ENCODE measurements at regions not wholly inside any gene's neighbourhood (a gene's known extent, or its start where the extent isn't known, plus 50 kb on each side); places are given as distances from the start of the nearest gene placed in this dataset.

DNA sequence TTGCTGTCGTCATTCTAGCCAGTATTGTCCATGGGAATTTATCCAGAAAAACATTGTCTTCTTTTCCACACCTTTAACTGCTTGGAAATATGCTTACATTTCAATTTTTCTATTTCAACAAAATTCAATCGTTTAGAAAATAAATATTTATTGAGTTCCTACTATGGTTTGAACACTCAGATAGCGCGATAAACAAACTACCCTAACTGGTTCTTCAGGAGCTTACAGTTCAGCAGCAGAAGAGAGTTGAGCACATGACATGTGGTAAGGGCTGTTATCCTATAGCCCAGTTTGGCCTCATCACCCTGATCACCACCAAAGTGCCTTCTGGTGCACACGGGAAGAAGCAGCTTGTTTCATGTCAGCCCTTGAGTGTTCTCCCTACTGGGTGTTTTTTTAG is 375.2 kb upstream of the SMIM21 start:
- no peaks in the 10 kb centered on the region for H3K36me3 Mint-ChIP-seq (ENCODE audit: low read depth)
- intact Hi-C loops (cut with micrococcal nuclease), result no loop called here
- H3K27ac Mint-ChIP-seq, result no peak overlapping the region

DNA sequence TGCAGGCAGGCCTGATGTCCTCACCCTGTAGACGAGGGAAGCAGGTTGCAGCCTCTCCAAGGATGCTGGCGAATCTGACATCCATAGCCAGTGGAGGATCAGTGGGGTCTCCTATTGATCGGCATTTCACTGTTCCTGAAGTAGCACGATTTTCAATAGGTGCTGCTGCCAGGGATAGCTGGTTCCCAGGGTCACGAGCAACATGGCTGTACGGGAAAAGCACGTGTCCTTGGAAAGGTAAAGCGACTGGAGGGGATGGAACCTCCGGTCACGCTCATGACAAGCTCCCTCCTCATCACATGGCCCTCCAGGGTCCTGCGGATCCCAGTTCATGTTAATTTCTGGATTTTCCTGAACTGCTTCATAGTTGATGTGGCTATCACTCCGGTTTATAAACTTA is 373.7 kb upstream of the SMIM21 start:
- DNase-seq, result no peak
- H3K36me3 Mint-ChIP-seq (ENCODE audit: low read depth), result no peaks in the 10 kb centered on the region
- peaks cover under 1% of the 10 kb centered on the region for H3K27me3 Mint-ChIP-seq
- H3K27ac Mint-ChIP-seq, result no peak overlapping the region
- no peaks in the 10 kb centered on the region for H3K9me3 Mint-ChIP-seq
- H3K4me1 Mint-ChIP-seq, result no peaks in the 10 kb centered on the region
- H3K4me3 Mint-ChIP-seq, result no peak overlapping the region
- intact Hi-C loops (cut with micrococcal nuclease), result no loop called here

More for the DNA sequence above, 375.2 kb upstream of the SMIM21 start:
- no peak overlapping the region for H3K4me3 Mint-ChIP-seq
- DNase-seq, result no peak
- peaks cover 2% of the 10 kb centered on the region for H3K27me3 Mint-ChIP-seq
- no peaks in the 10 kb centered on the region for H3K4me1 Mint-ChIP-seq
- no peaks in the 10 kb centered on the region for H3K9me3 Mint-ChIP-seq

DNA sequence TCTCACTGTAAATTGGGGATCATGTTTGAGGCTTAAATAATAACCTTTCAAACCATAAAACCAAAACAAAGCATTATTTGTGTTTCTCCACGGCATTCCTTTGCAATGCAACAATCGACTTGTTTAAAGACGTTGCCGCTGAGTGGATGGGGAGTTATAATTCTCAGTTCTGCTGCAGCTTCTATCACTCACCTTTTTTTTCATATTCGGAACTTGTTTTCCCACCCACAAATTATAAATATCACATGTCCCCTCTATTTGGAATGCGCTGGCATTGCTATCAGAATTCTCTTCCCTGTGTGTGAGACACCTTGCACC is 372.8 kb upstream of the SMIM21 start:
- Mint-ChIP-seq H3K4me1 (no peaks in the 10 kb centered on the region), H3K36me3 (ENCODE audit: low read depth) (no peaks in the 10 kb centered on the region), H3K27me3 (no peaks in the 10 kb centered on the region), H3K9me3 (no peaks in the 10 kb centered on the region), H3K4me3 (no peak overlapping the region), H3K27ac (no peak overlapping the region)
- intact Hi-C loops (cut with micrococcal nuclease), result no loop called here
- DNase-seq, result no peak

DNA sequence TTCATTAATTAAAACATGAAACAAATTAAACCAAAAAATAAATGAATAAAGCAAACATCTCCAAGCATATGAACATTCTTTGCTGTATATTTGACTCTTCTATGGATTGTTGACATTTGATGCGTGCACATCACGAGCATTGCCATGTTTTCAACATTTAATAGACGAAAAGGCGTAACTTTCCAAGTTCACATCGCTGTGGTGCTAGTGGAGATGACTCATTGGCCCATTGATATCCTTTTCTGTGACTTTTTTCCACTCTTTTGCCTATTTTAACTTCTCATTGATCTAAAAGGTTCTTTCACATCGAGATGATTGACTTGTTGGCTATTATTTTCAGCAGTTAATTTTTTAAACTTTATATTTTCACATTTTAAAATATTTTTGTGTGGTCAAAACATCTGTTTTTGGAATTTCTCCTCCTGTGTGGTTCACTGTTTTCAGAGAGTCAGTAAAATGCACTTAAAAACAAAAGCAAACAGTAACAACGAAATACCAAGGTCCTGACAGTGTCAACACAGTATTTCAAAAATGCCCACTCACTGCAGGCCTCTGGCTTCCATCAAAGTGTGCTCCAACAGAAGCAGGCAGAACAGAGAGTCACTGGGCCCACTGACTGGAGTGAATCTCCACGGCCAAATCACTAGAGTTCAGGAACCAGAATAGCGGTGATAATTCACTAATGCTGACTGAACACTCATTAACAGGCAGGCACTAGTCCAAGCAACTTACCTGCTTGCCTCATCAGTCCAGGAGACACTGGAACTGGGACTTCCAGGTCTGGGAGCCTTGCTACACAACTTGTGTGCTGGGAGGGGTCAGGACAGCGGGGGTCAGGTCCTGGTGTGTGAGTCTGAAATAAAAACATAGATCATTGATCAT is 372.2 kb upstream of the SMIM21 start:
- Mint-ChIP-seq H3K4me3 (no peak overlapping the region), H3K27ac (no peak overlapping the region), H3K4me1 (no peaks in the 10 kb centered on the region), H3K36me3 (ENCODE audit: low read depth) (no peaks in the 10 kb centered on the region), H3K27me3 (no peaks in the 10 kb centered on the region), H3K9me3 (no peaks in the 10 kb centered on the region)
- intact Hi-C loops (cut with micrococcal nuclease), result no loop called here
- no peak for DNase-seq

DNA sequence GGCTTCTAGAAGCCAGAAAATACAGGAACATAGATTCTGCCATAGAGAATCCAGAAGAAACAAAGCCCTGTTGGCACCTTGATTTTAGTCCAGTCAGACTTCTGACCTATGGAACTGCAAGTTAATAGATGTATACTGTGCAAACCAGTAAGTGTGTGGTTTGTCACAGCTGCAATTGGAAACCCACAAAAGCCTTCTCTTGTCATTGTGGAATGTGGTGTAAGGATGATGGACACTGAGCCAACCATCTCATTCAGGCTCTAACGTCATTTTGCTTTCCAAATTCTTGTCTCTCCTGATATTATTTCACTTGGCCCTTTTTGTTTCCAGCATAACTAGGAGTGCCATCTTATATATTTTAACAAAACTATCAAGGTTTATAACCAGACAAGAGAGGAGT is 369.5 kb upstream of the SMIM21 start:
- Mint-ChIP-seq H3K4me1 (no peaks in the 10 kb centered on the region), H3K4me3 (no peak overlapping the region), H3K9me3 (no peaks in the 10 kb centered on the region), H3K27ac (no peak overlapping the region), H3K36me3 (ENCODE audit: low read depth) (no peaks in the 10 kb centered on the region), H3K27me3 (no peaks in the 10 kb centered on the region)
- intact Hi-C loops (cut with micrococcal nuclease), result no loop called here
- DNase-seq, result no peak

DNA sequence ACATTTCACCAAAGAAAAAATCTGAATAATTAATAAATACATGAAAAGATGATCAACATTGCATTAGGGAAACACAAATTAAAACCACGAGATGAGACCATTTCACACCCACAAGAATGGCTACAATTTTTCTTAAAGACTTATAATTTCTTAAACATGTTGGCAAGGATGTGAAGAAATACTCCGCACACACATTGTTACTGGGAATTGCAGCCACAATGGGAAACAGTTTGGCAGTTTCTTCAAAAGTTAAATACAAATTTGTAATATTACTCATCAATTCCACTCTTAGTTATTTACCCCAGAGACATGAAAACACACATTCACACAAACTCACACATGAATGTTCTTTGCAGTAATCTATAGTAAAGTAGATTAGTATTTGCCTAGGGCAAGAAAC is 363.3 kb upstream of the SMIM21 start:
- H3K9me3 Mint-ChIP-seq, result no peaks in the 10 kb centered on the region
- H3K4me1 Mint-ChIP-seq, result no peaks in the 10 kb centered on the region
- H3K27ac Mint-ChIP-seq, result no peak overlapping the region
- no peak for DNase-seq
- H3K4me3 Mint-ChIP-seq, result no peak overlapping the region
- no peaks in the 10 kb centered on the region for H3K27me3 Mint-ChIP-seq
- H3K36me3 Mint-ChIP-seq (ENCODE audit: low read depth), result no peaks in the 10 kb centered on the region
- intact Hi-C loops (cut with micrococcal nuclease), result no loop called here

DNA sequence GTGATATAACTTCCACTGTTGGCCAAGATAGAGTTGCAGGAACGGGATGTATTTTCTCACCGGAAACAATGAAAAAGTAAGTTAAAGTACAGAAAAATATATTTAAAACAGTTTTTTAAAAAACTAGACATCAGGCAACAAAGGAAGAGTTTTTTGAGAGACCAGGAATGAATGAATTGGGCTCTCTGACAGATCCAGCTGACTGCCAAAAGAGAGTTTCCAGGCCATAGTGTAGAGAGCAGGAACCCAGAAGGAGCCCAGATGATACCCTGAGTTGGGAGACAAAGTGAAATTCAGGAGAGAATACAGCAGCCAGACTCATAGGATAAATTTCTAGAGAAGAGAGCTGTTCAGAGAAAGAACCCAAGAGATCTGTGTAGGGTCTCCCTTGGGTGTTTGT is 362.6 kb upstream of the SMIM21 start:
- H3K4me3 Mint-ChIP-seq, result no peak overlapping the region
- peaks cover 2% of the 10 kb centered on the region for H3K27me3 Mint-ChIP-seq
- H3K9me3 Mint-ChIP-seq, result no peaks in the 10 kb centered on the region
- DNase-seq, result no peak
- H3K36me3 Mint-ChIP-seq (ENCODE audit: low read depth), result no peaks in the 10 kb centered on the region
- intact Hi-C loops (cut with micrococcal nuclease), result no loop called here
- H3K27ac Mint-ChIP-seq, result no peak overlapping the region
- H3K4me1 Mint-ChIP-seq, result no peaks in the 10 kb centered on the region

DNA sequence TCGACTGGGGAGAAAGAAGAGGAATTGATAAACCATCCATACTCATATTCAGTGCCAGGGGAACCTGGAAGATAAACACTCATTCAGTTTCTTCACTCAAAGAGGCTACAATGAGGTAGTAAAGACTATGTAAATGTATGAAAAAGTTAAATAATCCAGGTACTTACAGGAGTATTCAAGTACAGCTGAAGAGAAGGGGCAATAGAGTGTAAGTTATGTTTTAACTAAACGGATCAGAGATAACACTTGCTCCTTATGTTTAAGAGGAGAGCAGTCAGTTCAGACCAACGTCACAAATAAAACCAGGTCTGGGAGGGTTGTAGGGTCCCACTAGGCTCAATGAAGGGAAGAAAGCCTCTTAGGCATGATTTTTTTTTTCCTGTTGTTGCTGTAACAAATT is 358.3 kb upstream of the SMIM21 start:
- intact Hi-C loops (cut with micrococcal nuclease), result no loop called here
- Mint-ChIP-seq H3K27me3 (peaks cover 2% of the 10 kb centered on the region), H3K27ac (no peak overlapping the region), H3K4me1 (no peaks in the 10 kb centered on the region), H3K9me3 (no peaks in the 10 kb centered on the region), H3K36me3 (ENCODE audit: low read depth) (no peaks in the 10 kb centered on the region), H3K4me3 (no peak overlapping the region)
- DNase-seq, result no peak

DNA sequence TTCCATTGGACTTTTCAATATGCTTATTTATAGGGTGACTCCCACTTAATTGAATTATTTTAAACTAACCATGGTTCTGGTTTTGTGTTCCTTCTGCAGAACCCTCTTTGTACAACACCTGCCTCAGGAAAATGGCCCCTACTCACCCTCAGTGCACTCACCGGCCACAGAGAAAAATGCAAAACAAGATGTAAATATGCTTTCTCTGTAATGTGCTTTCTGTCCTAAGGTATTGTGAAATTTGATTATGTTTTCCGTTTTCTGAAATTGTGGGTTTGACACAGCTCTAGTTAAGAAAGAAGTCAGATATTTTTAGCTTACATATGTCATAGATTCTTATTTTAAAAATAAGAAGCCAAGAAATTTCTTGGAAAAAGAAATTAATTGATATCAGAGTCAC is 357.7 kb upstream of the SMIM21 start:
- Mint-ChIP-seq H3K4me3 (no peak overlapping the region), H3K27ac (no peak overlapping the region), H3K27me3 (peaks cover 2% of the 10 kb centered on the region), H3K36me3 (ENCODE audit: low read depth) (no peaks in the 10 kb centered on the region), H3K4me1 (no peaks in the 10 kb centered on the region), H3K9me3 (no peaks in the 10 kb centered on the region)
- DNase-seq, result no peak
- intact Hi-C loops (cut with micrococcal nuclease), result no loop called here

DNA sequence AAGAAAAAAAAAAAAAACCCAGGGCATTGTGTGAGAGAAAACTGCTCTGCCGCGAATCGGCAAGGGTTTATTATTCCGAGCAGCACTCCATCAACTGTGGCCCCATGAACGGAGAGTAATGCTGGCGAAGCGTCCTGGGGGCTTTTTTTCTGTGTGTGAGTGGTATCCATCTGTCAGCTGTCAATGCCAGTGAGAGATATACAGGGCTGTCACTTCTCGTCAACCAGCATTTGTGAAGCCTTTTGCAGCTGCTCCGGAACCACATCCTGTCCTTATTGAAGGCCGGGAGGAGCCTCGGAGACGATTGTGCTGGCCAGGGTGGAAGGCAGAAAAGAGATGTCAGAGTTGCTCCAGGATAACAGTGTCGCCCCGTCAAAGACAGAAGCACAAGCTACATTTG is 356.9 kb upstream of the SMIM21 start:
- H3K4me3 Mint-ChIP-seq, result no peak overlapping the region
- no peak for DNase-seq
- no peaks in the 10 kb centered on the region for H3K9me3 Mint-ChIP-seq
- H3K27ac Mint-ChIP-seq, result no peak overlapping the region
- H3K4me1 Mint-ChIP-seq, result no peaks in the 10 kb centered on the region
- H3K27me3 Mint-ChIP-seq, result peaks cover 2% of the 10 kb centered on the region
- H3K36me3 Mint-ChIP-seq (ENCODE audit: low read depth), result no peaks in the 10 kb centered on the region
- intact Hi-C loops (cut with micrococcal nuclease), result no loop called here

DNA sequence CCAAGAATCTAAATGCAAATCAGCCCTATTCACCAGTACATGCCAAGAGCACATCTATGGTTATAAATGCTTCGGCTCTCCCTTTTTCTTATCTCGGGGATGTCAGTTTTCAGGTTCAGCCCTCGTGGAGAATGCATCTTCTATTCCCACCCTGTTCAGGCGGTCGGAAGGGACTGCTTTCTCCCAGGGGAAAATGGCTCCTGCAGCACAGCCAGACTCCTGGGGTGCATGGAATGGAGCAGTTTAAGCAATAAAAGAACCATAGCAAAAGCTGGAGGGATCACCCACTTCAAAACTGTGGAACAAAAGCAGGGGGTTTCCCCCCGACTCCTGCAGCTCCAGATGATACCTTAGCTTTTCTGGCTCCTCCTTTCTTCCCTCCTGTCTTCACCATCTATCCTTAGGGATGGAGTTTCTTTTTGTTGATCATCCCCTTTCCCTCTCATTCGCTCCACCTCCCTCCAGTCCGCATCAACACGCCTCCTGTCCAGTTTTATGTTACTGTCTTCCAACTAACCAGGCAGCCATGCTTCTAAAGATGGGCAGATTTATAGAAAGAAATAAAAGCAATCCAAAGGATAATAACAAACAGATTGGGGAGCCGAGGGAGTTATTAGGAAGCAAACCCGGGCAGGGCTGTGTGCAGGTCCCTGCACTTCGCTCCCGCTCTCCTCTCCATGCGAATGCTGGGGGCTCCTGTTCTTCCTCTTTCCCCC is 356.2 kb upstream of the SMIM21 start:
- H3K9me3 Mint-ChIP-seq, result no peaks in the 10 kb centered on the region
- no peaks in the 10 kb centered on the region for H3K4me1 Mint-ChIP-seq
- no peak for DNase-seq
- H3K27ac Mint-ChIP-seq, result no peak overlapping the region
- no peaks in the 10 kb centered on the region for H3K36me3 Mint-ChIP-seq (ENCODE audit: low read depth)
- intact Hi-C loops (cut with micrococcal nuclease), result no loop called here
- no peak overlapping the region for H3K4me3 Mint-ChIP-seq
- H3K27me3 Mint-ChIP-seq, result peaks cover 2% of the 10 kb centered on the region

DNA sequence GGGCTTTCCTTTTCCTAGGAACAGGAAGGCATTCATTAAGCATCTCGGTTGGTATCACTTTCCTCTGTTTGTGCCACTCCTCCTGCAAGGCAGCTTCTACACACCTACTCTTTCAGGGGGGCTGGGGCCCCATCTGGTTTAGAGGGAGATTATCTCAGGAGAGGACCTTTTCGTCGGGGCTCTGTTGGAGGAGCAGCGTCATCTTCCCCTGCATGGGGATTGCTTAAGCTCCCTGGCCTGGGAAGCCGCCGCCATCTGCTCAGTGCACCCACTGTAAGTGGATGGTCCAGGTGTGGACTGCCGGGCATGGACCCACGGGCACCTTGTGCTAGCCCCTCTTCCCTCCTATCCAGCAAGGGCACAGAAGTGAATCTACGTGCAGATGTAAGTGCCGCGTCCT is 355.3 kb upstream of the SMIM21 start:
- Mint-ChIP-seq H3K4me3 (no peak overlapping the region), H3K36me3 (ENCODE audit: low read depth) (no peaks in the 10 kb centered on the region), H3K27me3 (peaks cover 2% of the 10 kb centered on the region), H3K9me3 (no peaks in the 10 kb centered on the region), H3K4me1 (no peaks in the 10 kb centered on the region), H3K27ac (no peak overlapping the region)
- intact Hi-C loops (cut with micrococcal nuclease), result no loop called here
- DNase-seq, result no peak

DNA sequence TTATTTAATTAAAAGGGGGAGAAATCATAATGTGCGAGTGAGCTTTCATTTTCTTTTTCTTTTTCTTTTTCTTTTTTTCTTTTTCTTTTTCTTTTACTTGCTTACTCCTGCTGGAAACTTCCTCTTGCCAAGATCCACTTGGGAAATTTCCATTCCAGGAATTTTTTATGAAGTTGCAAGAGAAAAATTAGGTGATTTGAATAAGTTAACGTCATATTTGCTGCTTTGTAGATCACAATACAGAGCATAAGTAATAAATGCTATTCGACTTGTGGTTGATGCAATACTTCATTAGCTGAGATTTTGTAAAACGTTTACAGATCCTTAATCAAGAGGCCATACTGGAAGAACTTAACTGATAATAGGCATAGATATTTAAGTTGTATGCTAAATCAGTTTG is 354.7 kb upstream of the SMIM21 start:
- Mint-ChIP-seq H3K4me3 (no peak overlapping the region), H3K27me3 (peaks cover 2% of the 10 kb centered on the region), H3K36me3 (ENCODE audit: low read depth) (no peaks in the 10 kb centered on the region), H3K27ac (no peak overlapping the region), H3K9me3 (no peaks in the 10 kb centered on the region), H3K4me1 (no peaks in the 10 kb centered on the region)
- intact Hi-C loops (cut with micrococcal nuclease), result no loop called here
- DNase-seq, result no peak

DNA sequence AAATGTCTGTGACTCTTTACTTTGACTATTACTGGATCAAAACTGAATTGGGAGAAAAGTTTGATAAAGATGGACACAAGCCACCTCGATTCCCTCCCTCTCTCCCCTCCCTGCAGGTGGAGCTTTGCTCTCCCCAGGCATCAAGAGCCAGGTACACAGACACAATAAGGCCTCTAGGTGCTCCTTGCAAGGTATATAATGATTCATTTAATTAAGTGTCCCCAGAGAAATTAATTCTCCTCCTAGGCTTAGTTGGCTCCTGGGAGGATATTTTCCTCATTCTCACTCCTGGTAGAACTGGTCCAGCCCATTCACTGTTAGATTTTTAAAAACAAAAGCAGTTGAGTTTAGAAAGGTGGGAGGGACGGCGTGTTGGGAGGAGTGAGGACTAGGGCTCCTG is 352.4 kb upstream of the SMIM21 start:
- Mint-ChIP-seq H3K36me3 (ENCODE audit: low read depth) (no peaks in the 10 kb centered on the region), H3K27ac (no peak overlapping the region), H3K4me3 (no peak overlapping the region), H3K9me3 (no peaks in the 10 kb centered on the region), H3K27me3 (no peaks in the 10 kb centered on the region), H3K4me1 (no peaks in the 10 kb centered on the region)
- DNase-seq, result no peak
- intact Hi-C loops (cut with micrococcal nuclease), result no loop called here

DNA sequence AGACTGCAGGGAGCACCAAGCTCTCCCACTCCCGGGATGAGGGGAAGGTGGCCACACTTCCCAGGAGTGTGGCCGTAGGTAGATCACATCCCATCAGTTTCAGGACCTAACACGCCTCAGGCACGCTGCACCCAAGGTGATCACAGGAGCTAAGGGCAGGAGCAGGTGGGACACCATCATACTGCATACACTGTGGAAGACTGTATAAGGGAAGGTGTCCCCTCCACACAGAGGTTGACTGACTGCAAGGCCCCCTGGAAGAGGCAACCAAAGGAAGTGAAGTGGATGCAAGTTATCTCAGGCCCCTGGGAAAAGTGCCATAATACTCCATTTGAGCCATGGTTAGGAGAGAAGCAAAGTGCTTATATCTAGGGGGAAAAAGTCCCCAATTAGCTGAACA is 351.9 kb upstream of the SMIM21 start:
- H3K27me3 Mint-ChIP-seq, result no peaks in the 10 kb centered on the region
- H3K36me3 Mint-ChIP-seq (ENCODE audit: low read depth), result no peaks in the 10 kb centered on the region
- no peak overlapping the region for H3K4me3 Mint-ChIP-seq
- intact Hi-C loops (cut with micrococcal nuclease), result no loop called here
- H3K4me1 Mint-ChIP-seq, result no peaks in the 10 kb centered on the region
- no peak overlapping the region for H3K27ac Mint-ChIP-seq
- H3K9me3 Mint-ChIP-seq, result no peaks in the 10 kb centered on the region
- DNase-seq, result no peak
